RKO (cell line): ENCODE measurements at regions not wholly inside any gene's neighbourhood (a gene's known extent, or its start where the extent isn't known, plus 50 kb on each side); places are given as distances from the start of the nearest gene placed in this dataset.
"Not testable (repeated sequence)": the region's sequence is repeated elsewhere in the genome, so short reads cannot be mapped to it uniquely, and the experiment has no call there.

Source experiments
- DNase-seq: peaks from one replicate; pipeline ENCODE4 v3.0.0-alpha.2; 2016; ENCODE audit warnings: low spot score

DNA sequence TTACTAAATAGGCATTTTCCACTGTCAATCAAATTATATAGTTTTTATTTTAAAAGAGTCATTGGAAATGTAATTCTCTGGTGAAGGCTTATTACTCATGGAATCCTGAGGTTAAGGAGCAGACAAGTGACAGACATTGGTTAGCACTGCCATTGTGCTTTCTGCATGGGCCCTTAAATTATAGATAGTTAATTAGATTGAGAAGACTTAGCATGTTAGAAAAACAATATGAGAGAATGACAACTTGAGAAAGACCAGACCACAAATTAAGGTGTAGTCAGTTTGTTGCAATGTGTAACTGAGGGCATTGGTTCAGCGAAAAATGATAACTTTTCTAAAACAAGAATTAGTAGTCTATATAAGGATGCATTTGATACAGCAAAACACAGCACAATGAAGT is 195.5 kb downstream of the SLITRK6 start:
- DNase-seq = no peak

DNA sequence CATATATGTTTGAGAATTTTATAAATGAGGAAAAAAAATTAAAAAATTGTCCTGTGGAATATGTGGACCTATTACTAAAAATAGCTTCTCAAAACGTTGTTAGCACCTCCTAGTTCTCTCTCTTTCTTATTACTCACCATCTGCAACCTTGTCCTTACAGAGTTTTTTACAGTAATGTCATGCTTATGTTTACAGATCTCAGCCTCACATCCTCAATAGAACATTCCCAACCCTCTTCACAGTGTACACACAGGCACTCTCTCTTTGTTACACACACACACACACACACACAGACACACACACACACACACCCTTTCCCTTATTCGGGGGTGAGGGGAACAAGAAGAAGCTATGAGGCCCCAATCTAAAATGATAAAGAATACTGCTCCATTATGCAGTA is 197.7 kb downstream of the SLITRK6 start:
- DNase-seq = no peak

DNA sequence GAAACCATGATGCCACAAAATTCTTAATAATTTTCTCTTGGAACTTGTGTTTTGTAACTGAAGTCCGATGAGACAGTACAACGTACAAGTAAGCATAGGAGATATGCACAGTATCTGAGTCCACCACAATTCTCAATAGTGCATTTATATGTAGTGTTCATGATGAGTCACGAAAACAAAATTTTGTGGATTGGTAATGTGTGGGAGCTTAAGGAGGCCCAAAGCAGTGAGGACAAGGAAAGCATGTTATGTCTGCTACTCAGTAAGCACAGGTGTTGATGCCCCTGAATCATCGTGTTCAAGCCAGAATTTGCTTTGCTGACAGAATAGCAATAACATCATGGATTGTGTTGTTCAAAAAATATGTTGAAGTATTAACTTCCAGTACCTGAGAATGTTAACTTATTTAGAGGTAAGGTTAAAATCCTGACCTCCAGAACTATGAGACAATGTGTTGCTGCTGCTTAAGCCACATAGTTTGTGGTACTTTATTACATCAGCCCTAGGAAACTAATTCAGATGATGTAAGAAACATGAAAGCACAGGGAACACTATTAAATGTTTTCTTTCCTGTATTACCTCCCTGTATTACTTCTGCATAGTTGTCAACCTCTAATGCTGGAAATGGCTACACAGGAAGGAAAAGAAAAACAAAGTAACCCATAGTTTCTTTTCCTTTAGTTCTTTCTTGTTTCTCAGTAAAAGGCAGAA is 201.3 kb downstream of the SLITRK6 start:
- DNase-seq = peak; percentile 7

DNA sequence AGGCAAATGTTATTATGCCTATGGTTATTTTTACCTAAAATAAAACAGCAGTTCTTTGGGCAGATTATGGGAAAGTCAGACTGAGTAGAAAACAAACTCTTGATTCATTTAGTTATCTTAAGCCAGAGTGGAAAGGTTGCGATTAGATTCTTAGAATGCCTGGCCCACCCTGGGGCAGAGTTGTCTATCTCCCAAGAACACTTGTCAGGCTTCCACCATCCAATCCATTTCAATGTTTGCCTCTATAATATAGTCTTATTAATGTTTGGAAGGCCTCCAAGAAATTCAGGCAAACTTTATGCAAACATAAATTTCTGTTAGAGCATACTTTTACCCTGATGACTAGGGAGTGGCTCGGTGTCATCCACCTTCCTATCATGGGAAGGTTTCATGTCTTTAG is 207.0 kb downstream of the SLITRK6 start:
- DNase-seq = no peak

DNA sequence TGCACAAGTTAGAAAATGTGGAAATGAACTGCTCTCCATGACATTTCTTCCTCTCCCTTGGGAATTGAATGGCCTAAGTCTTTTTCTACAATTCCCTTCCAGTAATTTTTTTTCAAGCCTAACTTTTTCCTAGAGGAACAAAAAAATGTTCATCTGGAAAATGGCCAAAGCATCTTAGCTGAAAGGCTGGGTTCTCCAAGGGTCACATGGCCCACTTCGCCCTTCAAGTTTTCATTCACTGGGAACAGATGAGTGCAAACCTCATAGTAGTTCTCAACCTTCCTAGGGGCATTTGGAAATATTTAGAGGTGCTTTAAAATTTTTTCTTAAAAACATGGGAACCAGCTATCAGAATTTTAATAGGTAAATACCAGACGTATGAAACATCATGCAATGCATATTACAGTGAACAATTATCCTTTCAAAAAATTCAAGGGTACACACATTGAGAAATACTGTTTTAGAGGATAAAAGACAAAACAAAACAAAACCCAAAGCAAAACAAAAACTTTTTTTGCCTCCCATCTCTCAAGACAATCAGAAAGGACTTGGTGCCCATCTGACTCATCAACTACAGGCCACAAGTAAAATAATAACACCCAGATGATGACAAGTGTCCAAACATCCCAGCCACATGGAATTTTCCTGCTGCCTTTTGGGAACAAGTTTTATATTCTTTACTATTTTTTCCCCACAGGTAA is 208.8 kb downstream of the SLITRK6 start:
- no peak for DNase-seq

DNA sequence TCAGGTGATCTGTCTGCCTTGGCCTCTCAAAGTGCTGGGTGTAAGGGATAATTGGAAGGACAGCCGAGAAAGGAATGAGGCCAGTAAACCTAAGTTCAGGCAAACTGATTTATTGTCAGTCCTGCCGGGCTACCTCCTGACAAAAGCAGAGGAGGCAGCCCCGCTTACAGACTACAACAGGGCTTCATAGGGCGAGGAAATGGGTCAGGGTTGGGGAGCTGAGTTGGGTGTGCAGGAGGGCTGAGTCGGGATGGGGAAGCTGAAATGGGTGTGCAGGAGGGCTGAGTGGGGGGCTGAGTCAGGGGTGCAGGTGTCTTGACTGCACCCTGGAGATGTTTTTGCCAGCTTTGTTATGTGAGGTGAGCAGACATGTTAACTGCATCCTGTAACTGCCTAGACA is 210.2 kb downstream of the SLITRK6 start:
- DNase-seq = no peak

DNA sequence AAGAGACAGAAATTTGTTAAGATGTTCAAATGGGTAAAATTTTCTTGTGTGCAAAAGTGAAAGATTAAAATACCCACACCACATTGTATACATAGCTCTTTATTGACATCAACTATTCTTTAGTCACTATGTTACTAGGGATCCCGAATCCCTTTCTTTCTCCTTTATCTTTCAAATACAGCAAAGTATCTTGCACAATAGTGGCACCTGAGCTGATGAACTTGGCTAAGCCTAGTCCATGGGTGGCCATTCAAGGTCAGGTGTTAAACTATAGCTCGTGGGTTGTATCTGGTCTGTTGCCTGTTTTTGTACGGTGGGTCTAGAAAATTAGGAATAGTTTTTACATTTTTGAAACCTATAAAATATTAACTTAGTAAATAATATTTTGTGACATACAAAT is 210.9 kb downstream of the SLITRK6 start:
- DNase-seq = no peak

DNA sequence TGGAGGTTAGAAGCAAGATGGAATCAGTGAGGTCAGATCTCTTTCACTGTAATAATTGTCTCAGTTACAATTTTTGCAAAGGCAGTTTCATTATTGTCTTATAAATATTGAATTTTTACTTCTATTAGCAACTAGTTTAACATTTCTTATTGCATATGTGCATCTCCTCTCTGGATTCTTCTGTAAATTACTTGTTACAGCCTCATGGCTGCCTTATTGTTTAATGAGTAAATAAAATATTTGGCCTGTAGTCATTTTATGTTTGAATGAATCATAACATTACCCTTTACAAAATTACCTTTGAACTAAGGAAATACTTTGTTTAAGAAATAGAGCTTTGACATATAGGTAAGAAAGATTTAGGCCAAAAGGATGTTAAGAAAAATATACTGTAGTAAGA is 212.4 kb downstream of the SLITRK6 start:
- no peak for DNase-seq

DNA sequence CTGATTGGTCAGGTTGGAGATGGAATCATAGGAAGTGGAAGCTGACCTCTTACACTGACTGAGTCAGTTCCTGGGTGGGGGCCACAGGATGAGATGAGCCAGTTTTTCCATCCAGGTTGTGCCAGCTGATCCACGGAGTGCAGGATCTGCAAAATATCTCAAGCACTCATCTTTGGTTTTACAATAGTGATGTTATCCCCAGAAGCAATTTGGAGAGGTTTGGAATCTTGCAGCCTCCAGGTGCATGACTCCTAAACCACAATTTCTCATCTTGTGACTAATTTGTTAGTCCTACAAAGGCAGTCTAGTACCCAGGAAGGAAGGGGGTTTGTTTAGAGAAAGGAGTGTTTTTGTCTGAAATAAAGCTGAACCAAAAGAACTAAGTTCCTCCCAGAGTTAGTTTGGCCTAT is 212.8 kb downstream of the SLITRK6 start:
- peak; percentile 56 for DNase-seq

DNA sequence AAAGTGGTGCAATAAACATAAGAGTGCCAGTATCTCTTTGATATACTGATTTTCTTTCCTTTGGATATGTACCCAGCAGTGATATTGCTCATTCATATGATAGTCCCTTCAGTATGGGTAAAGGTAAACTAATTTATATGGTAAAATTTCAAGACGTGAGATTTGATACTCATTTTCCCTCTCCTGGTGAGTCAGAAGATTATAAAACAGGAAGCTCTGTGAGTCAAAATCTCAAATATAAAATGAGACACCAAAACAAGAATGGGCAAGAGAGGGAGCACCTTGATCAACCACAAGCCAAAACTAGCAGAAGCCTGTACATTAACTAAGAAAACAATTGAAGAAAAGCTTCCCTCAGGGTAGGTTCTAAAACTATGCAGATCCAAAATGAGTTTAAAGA is 216.3 kb downstream of the SLITRK6 start:
- DNase-seq = peak; percentile 37

DNA sequence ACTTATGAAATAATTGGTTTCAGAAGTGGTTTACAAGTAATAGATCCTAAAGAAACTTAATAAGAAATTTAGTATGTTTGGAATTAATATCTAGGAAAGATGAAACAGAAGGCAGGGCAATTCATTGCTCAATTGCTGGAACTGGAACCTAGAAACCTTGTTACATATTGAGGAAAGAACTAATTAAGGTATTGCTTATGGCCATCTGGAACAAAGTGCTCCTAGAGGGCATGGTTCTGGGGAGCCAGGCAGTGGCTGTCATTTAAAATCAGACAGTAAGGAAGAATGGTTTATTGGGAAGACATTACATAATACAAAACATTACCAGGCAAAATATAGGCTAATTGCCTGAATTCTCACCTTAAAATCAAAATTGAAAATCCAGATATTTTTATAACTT is 224.1 kb downstream of the SLITRK6 start:
- no peak for DNase-seq

DNA sequence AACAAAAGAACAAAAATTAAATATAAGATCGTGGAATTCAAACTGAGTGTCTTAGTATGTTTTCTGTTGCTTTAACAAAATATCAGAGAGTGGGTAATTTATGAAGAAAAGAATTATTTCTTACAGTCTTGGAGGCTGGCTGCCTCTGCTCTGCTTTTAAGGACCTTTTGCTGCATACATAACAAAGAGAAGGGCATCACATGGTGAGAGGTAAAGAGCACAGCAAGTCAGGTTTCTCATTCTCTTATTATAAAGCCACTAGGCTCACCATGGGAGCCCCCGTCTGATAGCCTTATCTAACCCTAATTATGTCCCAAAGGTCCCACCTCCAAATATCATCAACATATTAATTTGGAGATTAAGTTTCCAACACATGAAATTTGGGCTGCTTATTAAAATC is 231.3 kb downstream of the SLITRK6 start:
- DNase-seq = no peak

DNA sequence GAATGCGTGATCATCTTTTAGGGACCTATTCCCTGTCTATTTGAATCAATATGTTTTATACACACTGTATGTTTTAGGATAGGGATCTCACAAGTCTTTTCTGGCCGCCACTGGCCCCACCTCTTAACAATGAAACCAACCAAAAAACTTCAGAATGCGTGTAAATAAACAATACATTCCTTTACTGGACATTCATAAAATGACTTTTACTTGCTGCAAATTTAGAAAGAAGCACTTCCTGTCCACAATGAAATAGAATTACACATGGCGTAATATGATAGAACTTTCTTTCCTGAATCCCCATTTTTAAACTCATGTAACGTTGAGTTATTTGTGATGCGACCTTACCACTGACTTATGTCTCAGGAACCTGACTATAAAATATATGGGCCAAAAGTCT is 233.6 kb downstream of the SLITRK6 start:
- no peak for DNase-seq

DNA sequence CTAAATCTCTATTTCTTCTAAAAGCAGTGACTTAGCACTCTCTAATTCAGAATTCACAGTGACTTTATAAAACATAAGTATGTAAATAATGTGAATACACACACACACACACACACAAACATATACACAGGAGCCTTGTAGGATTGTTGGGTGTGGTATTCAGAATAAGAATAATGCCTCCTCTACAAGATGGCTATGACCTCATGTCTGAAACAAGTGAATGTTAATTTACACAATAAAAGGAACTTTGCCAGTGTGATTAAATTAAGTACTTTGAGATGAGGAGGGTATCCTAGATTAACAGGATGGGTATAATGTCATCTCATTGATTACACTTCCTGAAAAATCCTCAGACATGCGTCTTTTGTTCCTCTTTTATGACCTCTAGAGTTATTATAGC is 234.6 kb downstream of the SLITRK6 start:
- no peak for DNase-seq

DNA sequence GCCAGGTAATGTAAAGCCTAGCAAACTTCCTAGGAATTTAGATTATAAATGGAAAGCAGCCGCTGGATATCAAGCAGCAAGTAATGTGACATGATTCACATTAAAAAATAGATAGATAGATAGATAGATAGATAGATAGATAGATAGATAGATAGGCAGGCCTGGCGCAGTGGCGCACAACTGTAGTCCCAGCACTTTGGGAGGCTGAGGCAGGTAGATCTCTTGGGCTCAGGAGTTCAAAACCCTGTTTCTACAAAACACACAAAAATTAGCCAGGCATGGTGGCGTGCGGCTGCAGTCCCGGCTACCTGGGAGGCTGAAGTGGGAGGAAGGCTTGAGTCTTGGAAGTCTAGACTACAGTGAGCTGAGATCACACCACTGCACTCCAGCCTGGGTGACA is 236.9 kb downstream of the SLITRK6 start:
- DNase-seq = no peak

DNA sequence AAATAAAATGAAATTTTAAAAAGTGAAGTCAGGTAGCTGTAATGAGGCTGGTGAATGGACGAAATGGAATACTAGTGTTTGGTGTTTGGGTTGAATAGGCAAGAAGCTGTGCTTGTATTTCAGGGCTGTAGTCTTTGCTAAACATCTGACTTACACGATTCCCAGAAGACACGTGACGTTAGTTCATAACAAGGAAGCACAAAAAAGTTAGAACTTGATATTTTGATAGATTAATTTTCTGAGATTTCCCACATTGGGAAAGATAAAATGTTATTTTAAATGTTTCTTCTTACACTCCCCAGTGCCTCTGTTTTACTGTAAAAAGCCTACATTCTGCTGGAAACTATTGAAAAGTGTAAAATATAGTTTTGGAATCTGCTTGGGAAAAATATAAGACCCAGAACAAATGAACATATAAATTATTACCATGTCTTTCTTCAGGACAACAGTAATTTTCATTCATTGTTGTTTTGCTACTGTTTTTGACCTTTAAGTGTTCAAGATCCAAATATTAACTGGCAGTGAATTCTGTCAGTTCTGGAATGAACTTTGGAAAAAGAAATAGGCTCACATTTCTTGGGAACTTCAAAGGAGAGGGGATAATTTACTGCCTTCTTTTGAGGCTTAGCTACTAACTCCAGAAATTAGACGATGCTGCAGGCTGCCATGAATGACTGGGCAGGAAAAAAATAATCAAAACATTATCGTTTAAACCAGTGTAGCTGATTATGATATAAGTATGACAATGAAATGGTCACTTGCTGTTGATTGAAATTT is 241.3 kb downstream of the SLITRK6 start:
- DNase-seq = no peak

DNA sequence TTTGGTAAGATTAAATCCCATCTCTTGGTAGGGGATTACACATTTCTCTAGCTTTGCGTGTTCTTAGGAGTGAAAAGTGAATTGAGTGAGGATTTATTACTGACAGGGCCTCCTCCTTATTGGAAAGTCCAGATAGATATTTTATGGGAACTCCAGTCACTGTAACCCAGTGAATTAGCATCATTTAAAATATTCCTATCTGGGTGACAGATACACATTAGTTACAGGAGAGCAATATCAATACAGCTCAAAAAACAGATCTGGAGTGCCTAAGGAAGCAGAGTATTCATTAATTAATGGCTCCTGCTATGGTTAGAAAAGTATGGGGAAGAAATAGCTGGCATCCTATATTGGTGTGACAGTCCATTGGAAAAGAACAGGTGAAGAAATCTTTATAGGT is 248.2 kb downstream of the SLITRK6 start:
- DNase-seq = no peak

DNA sequence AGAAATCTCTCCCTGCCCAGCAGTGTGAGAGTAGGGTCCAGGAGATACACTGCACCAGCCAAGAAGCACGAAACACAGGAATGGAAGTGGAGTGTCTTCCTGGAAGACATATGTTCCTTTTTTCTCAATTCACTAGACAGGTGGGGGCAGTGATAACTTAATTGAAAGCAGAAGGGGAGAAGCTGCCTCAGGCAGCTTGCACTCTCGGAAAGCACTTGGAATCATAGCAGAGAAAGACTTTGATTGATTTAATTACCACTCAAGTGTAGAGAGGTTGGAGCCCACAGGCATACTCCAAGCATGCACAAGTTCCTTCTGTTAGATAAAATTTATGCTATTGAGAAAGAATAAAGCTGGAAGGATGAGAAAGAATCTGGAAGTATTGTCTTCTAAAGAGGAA is 249.4 kb downstream of the SLITRK6 start:
- DNase-seq = no peak

DNA sequence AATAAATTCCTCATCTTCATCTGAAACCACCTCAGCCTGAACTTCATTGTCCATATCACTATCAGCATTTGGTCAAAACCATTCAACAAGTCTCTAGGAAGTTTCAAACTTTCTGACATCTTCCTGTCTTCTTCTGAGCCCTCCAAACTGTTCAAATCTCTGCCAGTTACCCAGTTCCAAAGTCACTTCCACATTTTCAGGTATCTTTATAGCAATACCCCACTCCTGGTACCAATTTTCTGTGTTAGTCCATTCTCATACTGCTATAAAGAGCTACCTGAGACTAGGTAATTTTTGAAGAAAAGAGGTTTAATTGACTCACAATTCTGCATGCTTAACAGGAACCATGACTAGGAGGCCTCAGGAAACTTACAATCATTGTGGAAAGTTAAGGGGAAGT is 250.4 kb downstream of the SLITRK6 start:
- not testable (repeated sequence) for DNase-seq

DNA sequence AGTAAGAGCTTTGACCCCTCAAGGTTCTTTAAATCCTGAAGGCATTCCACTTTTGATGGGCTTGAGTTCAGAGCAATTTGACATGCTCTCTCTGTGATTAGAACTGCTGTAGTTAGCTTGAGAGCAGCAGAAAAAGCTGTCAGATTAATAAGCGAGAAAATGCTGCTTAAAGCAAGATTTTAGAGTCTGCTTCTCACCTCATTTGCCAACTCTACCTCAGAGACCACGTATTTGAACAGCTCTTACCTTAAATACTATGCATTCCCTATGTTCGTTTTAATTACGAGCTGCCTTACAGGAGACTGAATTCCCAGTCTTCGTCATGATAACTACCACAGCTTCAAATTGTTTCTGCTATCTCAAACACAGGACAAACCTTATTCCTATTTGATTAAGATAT is 253.4 kb downstream of the SLITRK6 start:
- no peak for DNase-seq

DNA sequence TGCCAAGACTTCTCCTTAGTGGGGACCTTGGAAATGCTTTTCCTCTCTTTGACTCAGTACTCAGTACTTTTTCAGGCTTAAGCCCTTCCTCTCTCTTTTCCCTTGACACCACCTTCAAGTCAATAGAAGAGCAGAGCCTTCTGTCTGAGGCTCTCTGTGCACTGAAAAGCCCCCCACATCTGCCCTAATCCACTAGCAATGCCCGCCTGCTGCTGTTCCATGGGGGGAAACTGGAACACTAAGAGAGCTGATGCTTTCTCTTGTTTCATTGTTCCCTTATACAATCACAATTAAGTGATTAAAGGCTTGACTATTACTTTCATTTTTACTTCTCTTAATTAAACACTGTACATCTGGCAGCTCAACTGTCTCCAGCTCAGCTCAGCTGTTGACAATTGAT is 254.5 kb downstream of the SLITRK6 start:
- DNase-seq = no peak

DNA sequence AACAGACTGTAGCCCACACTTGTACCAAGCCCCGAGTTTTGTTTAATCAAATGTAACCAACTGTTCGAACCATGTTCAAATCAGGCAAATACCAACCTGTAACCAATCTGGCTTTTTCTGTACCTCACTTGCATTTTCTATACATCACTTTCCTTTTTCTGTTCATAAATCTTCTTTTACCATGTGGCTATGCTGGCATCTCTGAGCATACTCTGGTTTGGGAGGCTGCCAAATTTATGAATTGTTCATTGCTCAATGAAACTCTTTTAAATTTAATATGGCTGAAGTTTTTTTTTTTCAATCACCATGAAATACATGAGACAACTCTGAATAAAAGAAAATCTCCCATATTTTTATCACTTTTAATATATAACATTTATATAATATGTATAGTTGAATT is 256.1 kb downstream of the SLITRK6 start:
- DNase-seq = no peak

DNA sequence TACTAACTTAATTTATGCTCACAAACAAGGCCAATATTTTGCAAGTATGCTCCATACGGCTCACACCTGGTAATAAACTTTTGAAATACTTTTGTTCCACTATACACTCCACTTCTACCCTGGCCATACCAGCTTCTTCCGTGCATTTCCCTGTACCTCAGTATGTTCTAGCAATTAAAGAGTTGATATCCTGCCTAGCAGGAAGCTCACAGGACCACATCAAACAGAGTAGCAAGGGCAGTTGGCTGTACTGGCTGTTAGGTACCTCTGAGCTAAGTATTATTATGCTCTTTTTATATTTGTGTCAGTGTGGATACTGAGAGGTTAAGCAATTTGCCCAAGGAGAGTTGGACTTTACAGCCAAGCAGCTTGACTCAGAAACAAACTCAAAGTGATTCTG is 257.7 kb downstream of the SLITRK6 start:
- DNase-seq = no peak
